Lower lobe of right lung (tissue), 2 donors: ENCODE measurements at regions not wholly inside any gene's neighbourhood (a gene's known extent, or its start where the extent isn't known, plus 50 kb on each side); places are given as distances from the start of the nearest gene placed in this dataset.

Source experiments
- ATAC-seq, 2 donors: fragments of 200-7000 bp; cut with Tn5 transposase; one replicate each; pipeline ENCODE4 v1.9.1; 2020 to 2022; ENCODE audit warnings: mild to moderate bottlenecking in 2 of 2, moderate library complexity in 2 of 2
- DNase-seq: peaks from one replicate; pipeline ENCODE4 v3.0.0-alpha.2; 2020
- H3K27ac ChIP-seq: fragments of 200-600 bp; one replicate; pipeline ENCODE4 v1.8.0; 2022
- H3K27me3 ChIP-seq: fragments of 200-600 bp; one replicate; pipeline ENCODE4 v1.8.0; 2022; ENCODE audit warnings: low read depth
- H3K36me3 ChIP-seq: fragments of 200-600 bp; one replicate; pipeline ENCODE4 v1.8.0; 2022; ENCODE audit warnings: mild to moderate bottlenecking
- H3K4me1 ChIP-seq: fragments of 200-600 bp; one replicate; pipeline ENCODE4 v1.8.0; 2022
- H3K4me3 ChIP-seq: fragments of 200-600 bp; one replicate; pipeline ENCODE4 v1.8.0; 2022; ENCODE audit warnings: mild to moderate bottlenecking
- H3K9me3 ChIP-seq: fragments of 200-600 bp; one replicate; pipeline ENCODE4 v1.8.0; 2022
- intact Hi-C: fragments of 100-400 bp; cut with DNase I; formaldehyde crosslinking; loops from one replicate; pipeline ENCODE4 v1.11.0; 2022
- TF ChIP-seq, protein P1 (sequence below): fragments of 200-600 bp; IDR thresholded peaks from one replicate; pipeline ENCODE4 v1.8.0; 2022; ENCODE audit warnings: antibody characterized with exemption, mild to moderate bottlenecking
- donor health status: DM: no; HTN: yes; CAD: no; lungs with severe emphysema.

DNA sequence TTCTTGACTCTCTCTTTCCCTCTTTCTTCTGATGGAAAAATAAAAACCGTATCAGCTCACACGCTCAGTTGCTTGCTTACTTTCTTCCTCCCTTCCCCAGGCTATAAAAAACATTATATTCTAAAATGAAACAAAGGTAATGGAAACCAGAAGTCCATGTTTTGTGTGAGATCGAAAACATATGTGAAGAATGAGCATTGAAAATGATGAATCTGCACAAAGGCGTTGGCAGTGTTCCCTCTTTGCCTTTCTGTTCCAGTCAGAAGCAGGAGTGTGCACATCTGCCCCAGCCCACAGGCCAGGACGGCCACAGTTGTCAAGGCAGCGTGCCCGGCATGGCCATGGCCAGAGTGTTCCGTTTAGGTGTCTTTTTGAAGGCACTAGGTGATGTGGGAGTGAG lies 185.3 kb upstream of the USP24 start:
- DNase-seq = no peak
- intact Hi-C loops = no loop called here
- Histone ChIP-seq H3K4me1 (no peaks in the 10 kb centered on the region), H3K27ac (no peak overlapping the region), H3K27me3 (no peaks in the 10 kb centered on the region), H3K9me3 (no peaks in the 10 kb centered on the region), H3K4me3 (no peak overlapping the region), H3K36me3 (no peaks in the 10 kb centered on the region)
- ATAC-seq = no peak
- TF ChIP-seq, protein P1, sequence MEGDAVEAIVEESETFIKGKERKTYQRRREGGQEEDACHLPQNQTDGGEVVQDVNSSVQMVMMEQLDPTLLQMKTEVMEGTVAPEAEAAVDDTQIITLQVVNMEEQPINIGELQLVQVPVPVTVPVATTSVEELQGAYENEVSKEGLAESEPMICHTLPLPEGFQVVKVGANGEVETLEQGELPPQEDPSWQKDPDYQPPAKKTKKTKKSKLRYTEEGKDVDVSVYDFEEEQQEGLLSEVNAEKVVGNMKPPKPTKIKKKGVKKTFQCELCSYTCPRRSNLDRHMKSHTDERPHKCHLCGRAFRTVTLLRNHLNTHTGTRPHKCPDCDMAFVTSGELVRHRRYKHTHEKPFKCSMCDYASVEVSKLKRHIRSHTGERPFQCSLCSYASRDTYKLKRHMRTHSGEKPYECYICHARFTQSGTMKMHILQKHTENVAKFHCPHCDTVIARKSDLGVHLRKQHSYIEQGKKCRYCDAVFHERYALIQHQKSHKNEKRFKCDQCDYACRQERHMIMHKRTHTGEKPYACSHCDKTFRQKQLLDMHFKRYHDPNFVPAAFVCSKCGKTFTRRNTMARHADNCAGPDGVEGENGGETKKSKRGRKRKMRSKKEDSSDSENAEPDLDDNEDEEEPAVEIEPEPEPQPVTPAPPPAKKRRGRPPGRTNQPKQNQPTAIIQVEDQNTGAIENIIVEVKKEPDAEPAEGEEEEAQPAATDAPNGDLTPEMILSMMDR = no peak

DNA sequence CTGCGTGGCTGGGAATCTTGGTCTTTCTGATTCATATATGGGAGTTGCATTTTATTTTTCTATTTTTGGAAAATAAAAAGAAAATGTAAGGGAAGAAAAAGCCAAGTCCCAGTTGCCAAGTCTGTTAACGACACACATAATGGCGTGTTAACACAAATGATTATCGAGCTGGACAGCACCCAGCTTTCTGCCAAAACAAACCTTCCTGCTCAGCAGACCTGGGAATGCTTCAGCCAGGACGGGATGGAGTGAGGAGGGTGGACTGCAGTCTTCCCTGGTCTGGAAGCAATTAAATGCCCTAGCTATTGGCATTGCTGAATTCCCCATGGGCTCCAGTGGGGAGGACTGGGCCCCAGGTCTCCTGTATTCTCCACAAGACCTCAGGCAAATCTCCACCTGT lies 184.2 kb upstream of the USP24 start:
- Histone ChIP-seq H3K27ac (no peak overlapping the region), H3K4me1 (no peaks in the 10 kb centered on the region), H3K27me3 (no peaks in the 10 kb centered on the region), H3K4me3 (no peak overlapping the region), H3K9me3 (no peaks in the 10 kb centered on the region), H3K36me3 (no peaks in the 10 kb centered on the region)
- ATAC-seq = no peak
- intact Hi-C loops = no loop called here
- TF ChIP-seq, protein P1 = no peak
- no peak for DNase-seq

DNA sequence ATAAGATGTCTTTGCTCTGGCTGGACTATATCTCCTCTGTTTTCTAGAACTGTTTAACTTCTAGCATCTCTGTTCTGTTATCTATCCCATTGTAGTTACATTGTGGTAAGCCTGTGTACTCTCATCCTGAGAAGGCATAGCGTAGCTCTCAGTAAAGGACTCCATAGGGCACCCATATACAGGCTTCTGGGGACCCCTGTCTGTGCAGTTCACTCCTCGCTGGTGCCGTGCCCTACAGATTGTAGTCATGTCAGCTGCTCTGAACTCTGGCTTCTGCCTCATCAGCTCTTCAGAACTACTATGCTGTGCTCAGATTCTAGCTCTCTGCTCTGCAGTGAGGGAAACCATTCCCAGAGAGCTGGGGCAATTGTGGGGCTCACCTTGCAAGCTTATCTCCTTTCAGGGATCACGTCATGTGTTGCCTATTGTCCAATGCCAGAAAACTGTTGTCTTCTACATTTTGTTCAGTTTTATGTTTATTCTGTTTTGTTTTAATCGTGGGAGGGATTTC lies 181.3 kb upstream of the USP24 start:
- H3K27me3 ChIP-seq = no peaks in the 10 kb centered on the region
- no peak for DNase-seq
- ATAC-seq = no peak
- TF ChIP-seq, protein P1 = no peak
- no peaks in the 10 kb centered on the region for H3K36me3 ChIP-seq
- intact Hi-C loops = no loop called here
- no peak overlapping the region for H3K4me3 ChIP-seq
- H3K9me3 ChIP-seq = no peaks in the 10 kb centered on the region
- H3K27ac ChIP-seq = no peak overlapping the region
- no peaks in the 10 kb centered on the region for H3K4me1 ChIP-seq

DNA sequence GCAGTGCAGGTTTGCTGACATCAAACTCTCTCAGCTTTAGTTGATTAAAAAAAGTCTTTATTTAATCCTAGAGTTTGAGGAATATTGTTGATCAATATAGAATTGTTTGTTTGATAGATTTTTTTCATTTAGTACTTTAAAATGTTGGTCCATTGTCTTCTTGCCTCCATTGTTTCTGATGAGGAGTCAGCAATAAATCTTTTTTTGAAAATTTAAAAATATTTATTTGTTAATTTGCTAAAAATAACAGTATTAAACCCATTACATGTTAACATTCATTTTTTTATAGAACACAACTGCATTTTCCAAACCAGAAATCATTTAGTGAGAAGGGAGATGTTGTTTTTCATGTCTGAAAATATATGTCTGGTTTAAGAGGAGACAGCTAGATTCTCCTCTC lies 173.8 kb upstream of the USP24 start:
- TF ChIP-seq, protein P1 = no peak
- Histone ChIP-seq H3K36me3 (no peaks in the 10 kb centered on the region), H3K4me3 (no peak overlapping the region), H3K9me3 (peaks cover 7% of the 10 kb centered on the region), H3K4me1 (no peaks in the 10 kb centered on the region), H3K27ac (no peak overlapping the region), H3K27me3 (no peaks in the 10 kb centered on the region)
- DNase-seq (no peak), ATAC-seq (no peak)
- intact Hi-C loops = no loop called here

DNA sequence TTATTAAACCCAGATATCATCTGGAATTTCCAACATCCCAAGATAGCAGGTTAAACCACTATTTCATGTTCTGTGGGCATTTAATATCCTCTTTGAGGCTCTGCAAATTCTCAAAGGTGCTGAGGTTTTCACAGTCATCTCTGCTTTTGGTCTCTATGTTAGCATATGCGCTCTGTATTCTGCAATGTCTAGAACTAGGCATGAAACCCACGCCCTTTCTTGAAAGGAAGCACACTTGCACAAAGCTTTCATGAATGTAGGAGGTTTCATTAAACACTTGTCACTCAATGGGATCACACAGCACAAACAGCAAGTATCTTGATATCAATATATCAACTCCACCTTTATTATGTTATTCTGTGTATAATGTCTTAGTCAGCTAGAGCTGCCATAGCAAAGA lies 172.0 kb upstream of the USP24 start:
- Histone ChIP-seq H3K27me3 (no peaks in the 10 kb centered on the region), H3K4me3 (no peak overlapping the region), H3K27ac (no peak overlapping the region), H3K4me1 (no peaks in the 10 kb centered on the region), H3K9me3 (peaks cover 7% of the 10 kb centered on the region), H3K36me3 (no peaks in the 10 kb centered on the region)
- ATAC-seq (no peak), DNase-seq (no peak)
- TF ChIP-seq, protein P1 = no peak
- intact Hi-C loops = no loop called here

DNA sequence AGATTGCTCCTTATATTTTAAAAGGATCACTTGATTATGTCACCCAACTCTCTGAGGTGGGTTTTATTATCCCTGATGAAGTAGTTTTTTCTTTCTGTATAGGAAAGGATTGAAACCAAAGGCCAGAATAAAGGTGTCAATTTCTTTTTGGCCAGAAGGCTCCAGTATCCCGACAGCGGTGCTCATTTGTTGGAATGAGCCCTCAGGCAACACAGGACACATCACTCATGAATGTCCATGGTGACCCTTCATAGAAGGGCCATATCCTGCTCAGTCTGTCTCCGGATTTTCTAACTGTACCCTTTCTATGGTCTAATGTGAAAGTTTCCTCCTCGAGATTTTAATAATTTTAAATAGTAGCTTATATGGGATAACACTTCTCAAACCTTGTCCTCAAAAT lies 171.3 kb upstream of the USP24 start:
- intact Hi-C loops = no loop called here
- no peak for ATAC-seq
- no peak for DNase-seq
- Histone ChIP-seq H3K9me3 (peaks cover 7% of the 10 kb centered on the region), H3K27ac (no peak overlapping the region), H3K36me3 (no peaks in the 10 kb centered on the region), H3K27me3 (no peaks in the 10 kb centered on the region), H3K4me3 (no peak overlapping the region), H3K4me1 (no peaks in the 10 kb centered on the region)
- TF ChIP-seq, protein P1 = no peak
